ENCODE measurements at regions not wholly inside any gene's neighbourhood (a gene's known extent, or its start where the extent isn't known, plus 50 kb on each side); places are given as distances from the start of the nearest gene placed in this dataset.

- TF ChIP-seq CTCF (conservative IDR thresholded peaks at IDR 0.05; ENCODE audit: low read length) = no peak
- H3K4me3 ChIP-seq (ENCODE audit: low read length) = no peak overlapping the region
- no peak for DNase-seq (ENCODE audit: low read depth)
Observed at GRCh38 chr3:73243740-73244139, 182.3 kb downstream of the EBLN2 start.

GRCh38 chr3:73245459-73245858 is 184.0 kb downstream of the EBLN2 start:
- DNase-seq (ENCODE audit: low read depth) = no peak
- no peak for TF ChIP-seq CTCF (conservative IDR thresholded peaks at IDR 0.05; ENCODE audit: low read length)
- no peak overlapping the region for H3K4me3 ChIP-seq (ENCODE audit: low read length)

GRCh38 chr3:73249047-73249446 is 187.6 kb downstream of the EBLN2 start:
- no peak for TF ChIP-seq CTCF (conservative IDR thresholded peaks at IDR 0.05; ENCODE audit: low read length)
- no peak for DNase-seq (ENCODE audit: low read depth)
- H3K4me3 ChIP-seq (ENCODE audit: low read length) = no peak overlapping the region

GRCh38 chr3:73254062-73254461 is 192.6 kb downstream of the EBLN2 start:
- no peak overlapping the region for H3K4me3 ChIP-seq (ENCODE audit: low read length)
- no peak for TF ChIP-seq CTCF (conservative IDR thresholded peaks at IDR 0.05; ENCODE audit: low read length)
- DNase-seq (ENCODE audit: low read depth) = no peak

GRCh38 chr3:73255609-73256029 is 194.2 kb downstream of the EBLN2 start:
- H3K4me3 ChIP-seq (ENCODE audit: low read length) = no peak overlapping the region
- DNase-seq (ENCODE audit: low read depth) = peak; percentile 77
- TF ChIP-seq CTCF (conservative IDR thresholded peaks at IDR 0.05; ENCODE audit: low read length) = no peak

- TF ChIP-seq CTCF (conservative IDR thresholded peaks at IDR 0.05; ENCODE audit: low read length) = no peak
- no peak overlapping the region for H3K4me3 ChIP-seq (ENCODE audit: low read length)
- DNase-seq (ENCODE audit: low read depth) = no peak
Observed at GRCh38 chr3:73257186-73257585, 195.7 kb downstream of the EBLN2 start.

GRCh38 chr3:73258057-73258456 is 196.6 kb downstream of the EBLN2 start:
- no peak overlapping the region for H3K4me3 ChIP-seq (ENCODE audit: low read length)
- no peak for DNase-seq (ENCODE audit: low read depth)
- TF ChIP-seq CTCF (conservative IDR thresholded peaks at IDR 0.05; ENCODE audit: low read length) = no peak

Measured in AG10803 (cell line).